IMR-90 (cell line): ENCODE measurements at regions not wholly inside any gene's neighbourhood (a gene's known extent, or its start where the extent isn't known, plus 50 kb on each side); places are given as distances from the start of the nearest gene placed in this dataset.

ENCODE experiments used
- BHLHE40 ChIP-seq: fragments of 150-350 bp; IDR thresholded peaks from 2 replicates; pipeline ENCODE4 v1.6.1; 2016; ENCODE audit warnings: mild to moderate bottlenecking, low read depth, low read length
- CEBPB ChIP-seq: IDR thresholded peaks from 2 replicates; pipeline ENCODE4 v1.6.1; 2012; ENCODE audit warnings: low read depth, low read length, improper control_type of control experiment
- CHD1 ChIP-seq: IDR thresholded peaks from 2 replicates; pipeline ENCODE4 v1.6.1; 2012; ENCODE audit warnings: low read depth, low read length, improper control_type of control experiment
- FOS ChIP-seq: fragments of 150-350 bp; IDR thresholded peaks from 2 replicates; pipeline ENCODE4 v1.6.1; 2016; ENCODE audit warnings: low read depth, low read length
- MAFK ChIP-seq: IDR thresholded peaks from 2 replicates; pipeline ENCODE4 v1.6.1; 2012; ENCODE audit warnings: low read depth, low read length, improper control_type of control experiment
- MAZ ChIP-seq: IDR thresholded peaks from 2 replicates; pipeline ENCODE4 v1.6.1; 2012; ENCODE audit warnings: low read depth, mild to moderate bottlenecking, low read length, improper control_type of control experiment, moderate library complexity, borderline replicate concordance
- MXI1 ChIP-seq: IDR thresholded peaks from 2 replicates; pipeline ENCODE4 v1.6.1; 2012; ENCODE audit warnings: low read depth, mild to moderate bottlenecking, low read length, moderate library complexity, borderline replicate concordance
- POLR2A ChIP-seq: IDR thresholded peaks from 2 replicates; pipeline ENCODE4 v1.6.1; 2012; ENCODE audit warnings: mild to moderate bottlenecking, low read depth, low read length
- RAD21 ChIP-seq: IDR thresholded peaks from 2 replicates; pipeline ENCODE4 v1.6.1; 2012; ENCODE audit warnings: low read length, improper control_type of control experiment
- RCOR1 ChIP-seq: IDR thresholded peaks from 2 replicates; pipeline ENCODE4 v1.6.1; 2012; ENCODE audit warnings: mild to moderate bottlenecking, low read length, improper control_type of control experiment; ENCODE audit not compliant: insufficient replicate concordance
- RFX5 ChIP-seq: IDR thresholded peaks from 2 replicates; pipeline ENCODE4 v1.8.0; 2012; ENCODE audit warnings: low read depth, mild to moderate bottlenecking, low read length, moderate library complexity
- SMC3 ChIP-seq: fragments of 150-350 bp; IDR thresholded peaks from 2 replicates; pipeline ENCODE4 v1.6.1; 2016; ENCODE audit warnings: low read depth, mild to moderate bottlenecking, antibody characterized with exemption, low read length, moderate library complexity
- TF ChIP-seq, protein P1 (sequence below): conservative IDR thresholded peaks from 2 replicates; pipeline ENCODE4 v1.5.1; 2012; ENCODE audit warnings: mild to moderate bottlenecking, low read depth, low read length, improper control_type of control experiment
- TF ChIP-seq, protein P2 (sequence below): fragments of 150-350 bp; IDR thresholded peaks from 2 replicates; pipeline ENCODE4 v1.6.1; 2017; ENCODE audit warnings: mild to moderate bottlenecking, antibody characterized with exemption, low read length, low read depth

DNA sequence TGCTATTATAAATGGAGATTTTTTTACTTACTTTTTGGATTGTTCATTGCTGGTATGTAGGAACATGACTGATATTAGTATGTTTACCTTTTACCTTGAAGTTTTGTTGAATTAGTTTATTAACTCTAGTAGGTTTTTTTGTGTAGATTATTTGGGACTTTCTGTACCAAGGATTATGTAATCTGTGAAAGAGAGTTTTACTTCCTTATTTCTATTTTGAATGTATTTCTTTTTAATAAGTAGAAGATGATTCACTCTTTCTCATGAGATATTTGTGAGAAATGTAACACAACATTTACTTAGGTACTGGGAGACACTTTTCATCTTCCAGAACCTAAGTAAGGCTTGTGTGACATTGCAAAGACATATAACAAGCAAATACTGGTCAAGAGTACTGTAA, 473.9 kb upstream of the HS3ST5 start:
- TF ChIP-seq SMC3 (no peak), POLR2A (no peak), BHLHE40 (no peak), MXI1 (no peak), CEBPB (no peak), RAD21 (no peak), MAZ (no peak), RCOR1 (no peak), FOS (no peak), RFX5 (no peak), CHD1 (no peak), MAFK (no peak)
- TF ChIP-seq, protein P1, sequence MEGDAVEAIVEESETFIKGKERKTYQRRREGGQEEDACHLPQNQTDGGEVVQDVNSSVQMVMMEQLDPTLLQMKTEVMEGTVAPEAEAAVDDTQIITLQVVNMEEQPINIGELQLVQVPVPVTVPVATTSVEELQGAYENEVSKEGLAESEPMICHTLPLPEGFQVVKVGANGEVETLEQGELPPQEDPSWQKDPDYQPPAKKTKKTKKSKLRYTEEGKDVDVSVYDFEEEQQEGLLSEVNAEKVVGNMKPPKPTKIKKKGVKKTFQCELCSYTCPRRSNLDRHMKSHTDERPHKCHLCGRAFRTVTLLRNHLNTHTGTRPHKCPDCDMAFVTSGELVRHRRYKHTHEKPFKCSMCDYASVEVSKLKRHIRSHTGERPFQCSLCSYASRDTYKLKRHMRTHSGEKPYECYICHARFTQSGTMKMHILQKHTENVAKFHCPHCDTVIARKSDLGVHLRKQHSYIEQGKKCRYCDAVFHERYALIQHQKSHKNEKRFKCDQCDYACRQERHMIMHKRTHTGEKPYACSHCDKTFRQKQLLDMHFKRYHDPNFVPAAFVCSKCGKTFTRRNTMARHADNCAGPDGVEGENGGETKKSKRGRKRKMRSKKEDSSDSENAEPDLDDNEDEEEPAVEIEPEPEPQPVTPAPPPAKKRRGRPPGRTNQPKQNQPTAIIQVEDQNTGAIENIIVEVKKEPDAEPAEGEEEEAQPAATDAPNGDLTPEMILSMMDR = no peak
- TF ChIP-seq, protein P2, sequence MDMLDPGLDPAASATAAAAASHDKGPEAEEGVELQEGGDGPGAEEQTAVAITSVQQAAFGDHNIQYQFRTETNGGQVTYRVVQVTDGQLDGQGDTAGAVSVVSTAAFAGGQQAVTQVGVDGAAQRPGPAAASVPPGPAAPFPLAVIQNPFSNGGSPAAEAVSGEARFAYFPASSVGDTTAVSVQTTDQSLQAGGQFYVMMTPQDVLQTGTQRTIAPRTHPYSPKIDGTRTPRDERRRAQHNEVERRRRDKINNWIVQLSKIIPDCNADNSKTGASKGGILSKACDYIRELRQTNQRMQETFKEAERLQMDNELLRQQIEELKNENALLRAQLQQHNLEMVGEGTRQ = no peak
